Testis (tissue), 2 donors: ENCODE measurements at regions not wholly inside any gene's neighbourhood (a gene's known extent, or its start where the extent isn't known, plus 50 kb on each side); places are given as distances from the start of the nearest gene placed in this dataset.

ENCODE experiments used
- DNase-seq: peaks from one replicate; pipeline ENCODE4 v3.0.0-alpha.2; 2019
- H3K27ac ChIP-seq, 2 donors: fragments of 200-600 bp; sonication (generic); one replicate each; pipeline ENCODE4 v1.5.1; 2019
- H3K27me3 ChIP-seq: fragments of 200-600 bp; sonication (generic); one replicate; pipeline ENCODE4 v1.5.1; 2019
- H3K36me3 ChIP-seq: fragments of 200-600 bp; sonication (generic); one replicate; pipeline ENCODE4 v1.5.1; 2017; ENCODE audit warnings: low read depth; ENCODE audit errors: missing control alignments
- H3K4me1 ChIP-seq: fragments of 200-600 bp; sonication (generic); one replicate; pipeline ENCODE4 v1.5.1; 2019
- H3K4me3 ChIP-seq, 2 donors: fragments of 200-600 bp; sonication (generic); one replicate each; pipeline ENCODE4 v1.5.1; 2017 to 2019
- H3K9me3 ChIP-seq: fragments of 200-600 bp; sonication (generic); one replicate; pipeline ENCODE4 v1.5.1; 2017
- POLR2A ChIP-seq: fragments of 450-650 bp; IDR thresholded peaks from one replicate; pipeline ENCODE4 v1.6.1; 2017; ENCODE audit warnings: antibody characterized with exemption, mild to moderate bottlenecking, moderate library complexity
- WGBS, 2 donors: methylation state at CpG; one replicate each; pipeline ENCODE4 v1.1.5; 2018; 5-methylcytosine and 5-hydroxymethylcytosine counted together
- intact Hi-C: fragments of 100-400 bp; cut with DNase I; formaldehyde crosslinking; loops from one replicate; pipeline ENCODE4 v1.15.1; 2023; ENCODE audit warnings: low total_unique reads
- TF ChIP-seq, protein P1 (sequence below), 3 experiments: fragments of 450-650 bp in 2 of 3; fragments of 200-600 bp in 1 of 3; sonication (generic) in 1 of 3; IDR thresholded peaks; one replicate each; pipeline ENCODE4 v1.5.1; 2016 to 2019; ENCODE audit warnings: antibody characterized with exemption in 3 of 3, mild to moderate bottlenecking in 2 of 3, moderate library complexity in 1 of 3

DNA sequence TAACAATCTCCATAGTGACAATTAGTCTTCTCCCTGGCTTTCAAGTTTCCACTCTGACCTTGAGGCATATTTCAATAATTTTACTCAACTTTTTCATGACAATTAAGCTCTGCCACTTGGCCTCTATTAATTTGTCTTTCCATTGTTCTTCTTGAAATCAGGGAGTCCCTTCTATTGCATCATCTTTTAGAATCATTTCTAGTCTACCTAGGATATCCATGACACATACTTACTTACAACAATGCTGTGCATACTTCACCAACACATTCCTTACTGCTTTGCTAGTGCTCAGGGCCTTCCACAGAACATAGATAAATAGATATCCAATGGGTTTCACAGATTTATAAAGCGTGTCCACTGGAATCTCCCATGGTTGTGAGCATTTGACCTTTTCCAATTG, 331.5 kb upstream of the LRP1B start:
- no peaks in the 10 kb centered on the region for H3K36me3 ChIP-seq
- 61 to 74% methylated on average over 1 of the region's 1 CpG for WGBS, 2 donors
- H3K9me3 ChIP-seq: no peaks in the 10 kb centered on the region
- intact Hi-C loops: no loop called here
- H3K4me1 ChIP-seq: no peaks in the 10 kb centered on the region
- no peak for DNase-seq
- H3K4me3 ChIP-seq: no peak overlapping the region
- no peak overlapping the region for H3K27ac ChIP-seq
- no peaks in the 10 kb centered on the region for H3K27me3 ChIP-seq
- TF ChIP-seq POLR2A: no peak
- TF ChIP-seq, protein P1, sequence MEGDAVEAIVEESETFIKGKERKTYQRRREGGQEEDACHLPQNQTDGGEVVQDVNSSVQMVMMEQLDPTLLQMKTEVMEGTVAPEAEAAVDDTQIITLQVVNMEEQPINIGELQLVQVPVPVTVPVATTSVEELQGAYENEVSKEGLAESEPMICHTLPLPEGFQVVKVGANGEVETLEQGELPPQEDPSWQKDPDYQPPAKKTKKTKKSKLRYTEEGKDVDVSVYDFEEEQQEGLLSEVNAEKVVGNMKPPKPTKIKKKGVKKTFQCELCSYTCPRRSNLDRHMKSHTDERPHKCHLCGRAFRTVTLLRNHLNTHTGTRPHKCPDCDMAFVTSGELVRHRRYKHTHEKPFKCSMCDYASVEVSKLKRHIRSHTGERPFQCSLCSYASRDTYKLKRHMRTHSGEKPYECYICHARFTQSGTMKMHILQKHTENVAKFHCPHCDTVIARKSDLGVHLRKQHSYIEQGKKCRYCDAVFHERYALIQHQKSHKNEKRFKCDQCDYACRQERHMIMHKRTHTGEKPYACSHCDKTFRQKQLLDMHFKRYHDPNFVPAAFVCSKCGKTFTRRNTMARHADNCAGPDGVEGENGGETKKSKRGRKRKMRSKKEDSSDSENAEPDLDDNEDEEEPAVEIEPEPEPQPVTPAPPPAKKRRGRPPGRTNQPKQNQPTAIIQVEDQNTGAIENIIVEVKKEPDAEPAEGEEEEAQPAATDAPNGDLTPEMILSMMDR (IDR thresholded peaks at IDR 0.05): no peak

DNA sequence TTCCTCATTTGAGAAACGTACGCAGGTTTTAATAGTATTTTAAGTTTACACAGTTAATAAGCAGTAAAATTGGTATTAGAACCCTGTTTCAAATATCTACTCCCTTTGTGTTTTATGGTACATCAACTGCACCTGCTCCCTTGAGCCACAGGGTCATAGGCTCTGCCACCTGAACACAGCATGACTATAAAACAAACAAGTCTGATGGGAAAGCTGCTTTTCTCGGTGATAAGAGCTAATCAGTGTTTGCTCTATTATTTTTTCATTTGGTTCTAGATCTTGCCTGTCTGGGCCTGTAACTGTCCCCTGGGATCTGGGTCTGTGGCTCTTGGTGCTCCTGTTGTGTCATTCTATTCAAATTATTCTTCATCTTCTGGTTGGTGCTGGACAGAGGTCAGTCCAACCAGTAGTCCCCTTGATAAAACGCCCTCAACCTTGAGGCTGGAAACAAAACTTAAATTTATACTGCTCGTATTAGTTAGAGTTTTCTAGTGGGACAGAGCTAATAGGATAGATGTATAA, 314.8 kb upstream of the LRP1B start:
- no peaks in the 10 kb centered on the region for H3K4me1 ChIP-seq
- no peaks in the 10 kb centered on the region for H3K27me3 ChIP-seq
- H3K27ac ChIP-seq: no peak overlapping the region
- H3K4me3 ChIP-seq: no peak overlapping the region
- intact Hi-C loops: no loop called here
- TF ChIP-seq, protein P1 (IDR thresholded peaks at IDR 0.05): no peak
- no peak for TF ChIP-seq POLR2A
- no peak for DNase-seq
- H3K36me3 ChIP-seq: no peaks in the 10 kb centered on the region
- H3K9me3 ChIP-seq: no peaks in the 10 kb centered on the region
- WGBS, 2 donors: 80 to 81% methylated on average over 5 of the region's 5 CpGs

DNA sequence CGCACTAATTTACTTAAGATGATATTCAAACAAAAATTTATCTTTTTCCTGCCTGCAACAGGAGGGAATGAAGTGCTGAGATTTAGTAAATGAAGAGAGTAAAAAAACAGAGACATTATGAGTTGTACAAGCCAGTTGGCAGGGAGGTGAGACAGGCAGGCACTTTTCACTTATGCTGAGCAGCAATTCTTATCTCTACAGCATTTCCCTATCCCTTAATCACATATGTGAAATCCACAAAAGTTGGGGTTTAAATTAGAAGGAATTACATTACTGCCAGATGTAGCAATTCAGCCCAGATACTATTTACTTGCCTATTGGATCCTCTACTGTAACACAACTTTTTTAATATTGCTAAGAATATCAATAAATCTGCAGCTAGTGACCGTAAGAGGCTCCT, 314.2 kb upstream of the LRP1B start:
- Histone ChIP-seq H3K9me3 (no peaks in the 10 kb centered on the region), H3K4me3 (no peak overlapping the region), H3K27me3 (no peaks in the 10 kb centered on the region), H3K27ac (no peak overlapping the region), H3K4me1 (no peaks in the 10 kb centered on the region), H3K36me3 (no peaks in the 10 kb centered on the region)
- intact Hi-C loops: no loop called here
- TF ChIP-seq, protein P1 (IDR thresholded peaks at IDR 0.05): no peak
- no peak for TF ChIP-seq POLR2A
- WGBS, 2 donors: 92 to 93% methylated on average over 2 of the region's 2 CpGs
- DNase-seq: no peak

DNA sequence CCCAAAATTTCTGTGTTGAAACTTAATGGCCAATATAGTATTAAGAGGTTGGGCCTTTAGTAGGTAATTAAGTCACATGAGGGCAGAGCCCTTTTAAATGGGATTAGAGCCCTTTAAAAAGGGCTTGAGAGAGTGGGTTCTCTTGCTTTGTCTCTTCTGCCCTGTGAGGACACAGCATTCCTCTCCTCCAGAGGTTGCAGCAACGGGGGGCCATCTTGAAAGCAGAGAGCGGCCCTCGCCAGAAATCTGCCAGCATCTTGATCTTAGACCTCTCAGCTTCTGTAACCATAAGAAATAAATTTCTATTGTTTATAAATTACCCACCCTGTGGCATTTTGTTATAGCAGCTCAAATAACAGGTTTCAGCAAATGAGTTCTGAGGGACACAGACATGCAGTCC, 305.0 kb upstream of the LRP1B start:
- TF ChIP-seq POLR2A: no peak
- TF ChIP-seq, protein P1 (IDR thresholded peaks at IDR 0.05): no peak
- Histone ChIP-seq H3K36me3 (no peaks in the 10 kb centered on the region), H3K9me3 (no peaks in the 10 kb centered on the region), H3K27me3 (no peaks in the 10 kb centered on the region), H3K4me1 (no peaks in the 10 kb centered on the region), H3K4me3 (no peak overlapping the region), H3K27ac (no peak overlapping the region)
- WGBS, 2 donors: 55 to 63% methylated on average over 3 of the region's 3 CpGs
- intact Hi-C loops: no loop called here
- DNase-seq: no peak

DNA sequence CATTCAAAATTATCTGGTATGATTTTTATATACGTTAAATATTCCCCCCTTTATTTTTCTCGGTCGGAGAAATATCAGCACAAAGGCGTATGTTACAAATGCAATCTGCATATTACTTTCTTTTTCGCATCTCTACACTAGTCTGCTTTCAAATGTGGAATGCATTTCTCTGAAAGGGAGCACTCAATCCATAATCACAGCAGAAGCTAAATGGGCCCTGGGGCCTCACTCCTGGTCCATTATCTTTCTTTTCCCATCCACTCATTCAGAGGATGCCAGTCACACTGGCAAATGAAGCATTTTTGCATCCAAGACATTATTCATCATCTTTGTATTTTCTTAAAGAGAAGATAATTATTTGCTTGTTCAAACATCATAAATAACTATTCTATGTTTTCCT, 295.2 kb upstream of the LRP1B start:
- Histone ChIP-seq H3K4me3 (no peak overlapping the region), H3K27ac (no peak overlapping the region), H3K9me3 (no peaks in the 10 kb centered on the region), H3K4me1 (no peaks in the 10 kb centered on the region), H3K36me3 (no peaks in the 10 kb centered on the region), H3K27me3 (no peaks in the 10 kb centered on the region)
- DNase-seq: no peak
- WGBS, 2 donors: 55 to 60% methylated on average over 5 of the region's 5 CpGs
- TF ChIP-seq, protein P1 (IDR thresholded peaks at IDR 0.05): no peak
- no peak for TF ChIP-seq POLR2A
- intact Hi-C loops: no loop called here
